Calu3 (cell line): ENCODE measurements at regions not wholly inside any gene's neighbourhood (a gene's known extent, or its start where the extent isn't known, plus 50 kb on each side); places are given as distances from the start of the nearest gene placed in this dataset.

ENCODE experiments used
- BruUV-seq: library from RNA; stranded (reverse); fragments of 400-500 nt; replicated peaks from 2 replicates; lab custom pipeline; 2021; lab: Mats Ljungman, UMichigan
- CTCF ChIA-PET: fragments of 300-600 bp; sonication (Branson Sonifier 250); formaldehyde crosslinking; loops from one replicate; lab custom pipeline; 2022; ENCODE audit warnings: antibody characterized with exemption; lab: Charles Lee
- DNase-seq: peaks from one replicate; pipeline ENCODE4 v3.0.0; 2022
- H3K27ac Mint-ChIP-seq: one replicate; pipeline ENCODE4 v1.8.0; 2022; ENCODE audit warnings: mixed read lengths; ENCODE audit not compliant: unreplicated experiment
- H3K27me3 Mint-ChIP-seq: one replicate; pipeline ENCODE4 v1.8.0; 2022; ENCODE audit warnings: mixed read lengths; ENCODE audit not compliant: unreplicated experiment
- H3K36me3 Mint-ChIP-seq: one replicate; pipeline ENCODE4 v1.8.0; 2022; ENCODE audit warnings: mild to moderate bottlenecking, moderate library complexity, mixed read lengths; ENCODE audit not compliant: insufficient read depth, unreplicated experiment
- H3K4me1 Mint-ChIP-seq: one replicate; pipeline ENCODE4 v1.8.0; 2022; ENCODE audit warnings: mild to moderate bottlenecking, low read depth, mixed read lengths; ENCODE audit not compliant: unreplicated experiment
- H3K4me3 Mint-ChIP-seq: one replicate; pipeline ENCODE4 v1.8.0; 2022; ENCODE audit warnings: mild to moderate bottlenecking, low read depth, moderate library complexity, mixed read lengths; ENCODE audit not compliant: unreplicated experiment
- H3K9me3 Mint-ChIP-seq: one replicate; pipeline ENCODE4 v1.8.0; 2022; ENCODE audit warnings: low read depth, mixed read lengths; ENCODE audit not compliant: unreplicated experiment
- intact Hi-C: fragments of 100-400 bp; cut with micrococcal nuclease; formaldehyde crosslinking; loops from one replicate; pipeline ENCODE4 v1.10.0; 2022; ENCODE audit not compliant: unreplicated experiment
- TF ChIP-seq, protein P1 (sequence below): fragments of 200-600 bp; IDR thresholded peaks from one replicate; pipeline ENCODE4 v1.8.0; 2022; ENCODE audit warnings: antibody characterized with exemption; ENCODE audit not compliant: unreplicated experiment

DNA sequence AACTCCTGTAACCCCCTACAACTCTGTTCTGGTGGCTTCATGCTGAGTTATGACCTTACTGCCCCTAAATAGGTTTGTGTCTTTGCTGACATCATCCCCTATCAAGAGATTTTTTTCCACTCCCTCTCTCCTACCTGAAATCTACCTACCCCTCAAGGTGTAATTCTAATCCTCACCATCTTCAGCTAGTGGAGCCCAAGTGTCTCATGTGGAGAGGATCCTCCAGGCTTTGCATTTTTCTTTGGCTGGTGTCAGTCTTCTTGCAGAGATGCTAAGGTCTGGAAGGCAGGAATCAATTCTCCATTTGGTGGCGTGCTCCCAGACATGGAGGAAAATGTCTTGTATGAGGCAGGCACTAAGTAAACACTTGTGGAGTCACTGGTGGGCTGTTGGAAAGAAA, 74.8 kb upstream of the PRMT8 start:
- H3K9me3 Mint-ChIP-seq: no peaks in the 10 kb centered on the region
- TF ChIP-seq, protein P1, sequence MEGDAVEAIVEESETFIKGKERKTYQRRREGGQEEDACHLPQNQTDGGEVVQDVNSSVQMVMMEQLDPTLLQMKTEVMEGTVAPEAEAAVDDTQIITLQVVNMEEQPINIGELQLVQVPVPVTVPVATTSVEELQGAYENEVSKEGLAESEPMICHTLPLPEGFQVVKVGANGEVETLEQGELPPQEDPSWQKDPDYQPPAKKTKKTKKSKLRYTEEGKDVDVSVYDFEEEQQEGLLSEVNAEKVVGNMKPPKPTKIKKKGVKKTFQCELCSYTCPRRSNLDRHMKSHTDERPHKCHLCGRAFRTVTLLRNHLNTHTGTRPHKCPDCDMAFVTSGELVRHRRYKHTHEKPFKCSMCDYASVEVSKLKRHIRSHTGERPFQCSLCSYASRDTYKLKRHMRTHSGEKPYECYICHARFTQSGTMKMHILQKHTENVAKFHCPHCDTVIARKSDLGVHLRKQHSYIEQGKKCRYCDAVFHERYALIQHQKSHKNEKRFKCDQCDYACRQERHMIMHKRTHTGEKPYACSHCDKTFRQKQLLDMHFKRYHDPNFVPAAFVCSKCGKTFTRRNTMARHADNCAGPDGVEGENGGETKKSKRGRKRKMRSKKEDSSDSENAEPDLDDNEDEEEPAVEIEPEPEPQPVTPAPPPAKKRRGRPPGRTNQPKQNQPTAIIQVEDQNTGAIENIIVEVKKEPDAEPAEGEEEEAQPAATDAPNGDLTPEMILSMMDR: no peak
- H3K27ac Mint-ChIP-seq: no peak overlapping the region
- no TSS peak for BruUV-seq
- CTCF ChIA-PET: no interaction called here
- H3K36me3 Mint-ChIP-seq: no peaks in the 10 kb centered on the region
- peaks cover 79% of the 10 kb centered on the region for H3K27me3 Mint-ChIP-seq
- intact Hi-C loops: no loop called here
- DNase-seq: no peak
- no peaks in the 10 kb centered on the region for H3K4me1 Mint-ChIP-seq
- no peak overlapping the region for H3K4me3 Mint-ChIP-seq

DNA sequence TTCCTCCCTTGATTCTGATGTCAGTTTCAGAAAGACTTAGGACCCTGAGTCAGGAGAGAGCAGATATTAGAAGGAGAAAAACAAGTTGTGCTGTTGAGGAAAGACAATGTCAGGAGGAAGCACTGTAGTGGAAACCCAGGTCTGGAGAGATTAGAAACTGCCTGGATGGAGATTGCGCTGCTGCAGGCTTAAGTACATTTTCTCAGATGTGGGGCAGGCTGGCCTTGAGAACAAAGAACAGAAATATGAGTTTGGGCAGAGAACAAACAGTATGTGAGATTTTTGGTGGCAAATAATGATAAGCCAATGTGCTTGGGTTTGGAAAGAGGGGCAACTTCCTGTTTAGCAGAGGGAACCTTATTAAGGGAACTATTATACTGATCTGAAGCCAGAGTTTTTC, 74.3 kb upstream of the PRMT8 start:
- BruUV-seq: no TSS peak
- CTCF ChIA-PET: no interaction called here
- Mint-ChIP-seq H3K36me3 (no peaks in the 10 kb centered on the region), H3K27me3 (peaks cover 79% of the 10 kb centered on the region), H3K4me3 (no peak overlapping the region), H3K27ac (no peak overlapping the region), H3K4me1 (no peaks in the 10 kb centered on the region), H3K9me3 (no peaks in the 10 kb centered on the region)
- TF ChIP-seq, protein P1: no peak
- DNase-seq: no peak
- intact Hi-C loops: no loop called here

DNA sequence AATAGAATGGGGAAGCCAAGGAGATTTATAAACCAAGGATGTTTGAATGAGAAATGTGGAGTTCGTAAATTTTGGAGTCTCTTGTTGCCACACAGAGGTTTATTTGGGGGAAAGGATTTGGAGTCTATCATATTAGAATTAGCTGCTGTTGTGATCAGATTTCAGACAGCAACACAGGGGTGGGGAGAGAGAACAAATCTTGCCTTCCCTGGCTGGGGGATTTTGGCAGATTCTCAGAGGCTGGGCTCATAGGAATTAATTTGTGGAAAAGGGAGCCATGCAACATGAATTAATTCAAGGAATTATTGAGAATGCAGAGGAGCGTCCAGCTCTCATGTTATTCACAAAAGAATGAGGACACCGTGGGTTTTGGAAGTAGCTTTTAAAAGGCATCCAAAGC, 73.9 kb upstream of the PRMT8 start:
- TF ChIP-seq, protein P1: no peak
- intact Hi-C loops: no loop called here
- CTCF ChIA-PET: no interaction called here
- peaks cover under 1% of the 10 kb centered on the region for H3K9me3 Mint-ChIP-seq
- no peaks in the 10 kb centered on the region for H3K36me3 Mint-ChIP-seq
- peaks cover 79% of the 10 kb centered on the region for H3K27me3 Mint-ChIP-seq
- H3K4me3 Mint-ChIP-seq: no peak overlapping the region
- no peak for DNase-seq
- H3K27ac Mint-ChIP-seq: no peak overlapping the region
- H3K4me1 Mint-ChIP-seq: no peaks in the 10 kb centered on the region
- no TSS peak for BruUV-seq

DNA sequence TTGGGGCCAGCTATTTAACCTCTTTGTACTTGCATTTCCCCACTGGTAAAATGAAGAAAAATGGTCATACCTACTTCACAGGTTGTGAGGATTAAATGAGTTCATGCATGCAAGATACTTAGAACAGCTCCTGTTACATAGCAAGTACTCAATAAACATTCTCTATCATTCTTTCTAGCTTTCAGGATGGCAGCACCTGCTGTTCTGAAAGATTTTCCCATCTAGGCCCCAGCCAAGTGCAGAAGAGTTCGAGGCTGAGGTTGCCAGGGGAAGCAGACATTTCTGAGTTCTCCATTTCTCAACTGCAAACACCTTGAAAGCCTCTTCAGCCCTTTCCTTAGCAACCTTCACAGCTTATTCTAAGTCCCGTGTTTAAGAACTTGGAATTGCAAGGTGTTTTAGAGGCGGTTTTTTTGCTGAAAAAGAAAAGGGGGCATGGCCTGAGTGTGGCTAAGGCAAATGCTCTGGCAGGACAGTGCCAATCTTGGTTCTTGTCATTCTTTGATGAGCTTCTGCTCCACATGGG, 73.0 kb upstream of the PRMT8 start:
- H3K27ac Mint-ChIP-seq: no peak overlapping the region
- peaks cover 3% of the 10 kb centered on the region for H3K9me3 Mint-ChIP-seq
- CTCF ChIA-PET: interaction anchor here (0.6 kb wide), 1 partner anchor 470 kb away, joined by 3 read pairs; no protein-coding TSS in a partner anchor
- TF ChIP-seq, protein P1: no peak
- H3K4me3 Mint-ChIP-seq: no peak overlapping the region
- no TSS peak for BruUV-seq
- H3K27me3 Mint-ChIP-seq: peaks cover 77% of the 10 kb centered on the region
- H3K4me1 Mint-ChIP-seq: no peaks in the 10 kb centered on the region
- DNase-seq: no peak
- intact Hi-C loops: no loop called here
- no peaks in the 10 kb centered on the region for H3K36me3 Mint-ChIP-seq
